Colonic mucosa (tissue), 4 donors: ENCODE measurements at regions not wholly inside any gene's neighbourhood (a gene's known extent, or its start where the extent isn't known, plus 50 kb on each side); places are given as distances from the start of the nearest gene placed in this dataset.
"Not testable (repeated sequence)": the region's sequence is repeated elsewhere in the genome, so short reads cannot be mapped to it uniquely, and the experiment has no call there.

ENCODE experiments used
- DNase-seq: peaks from one replicate; pipeline ENCODE4 v3.0.0-alpha.2; 2020
- H3K27ac ChIP-seq: fragments of 200-600 bp; one replicate; pipeline ENCODE4 v1.8.0; 2021
- H3K27me3 ChIP-seq: fragments of 200-600 bp; one replicate; pipeline ENCODE4 v1.8.0; 2021
- H3K36me3 ChIP-seq: fragments of 200-600 bp; one replicate; pipeline ENCODE4 v1.8.0; 2021
- H3K4me1 ChIP-seq: fragments of 200-600 bp; one replicate; pipeline ENCODE4 v1.8.0; 2021; ENCODE audit warnings: mild to moderate bottlenecking
- H3K4me3 ChIP-seq: fragments of 200-600 bp; one replicate; pipeline ENCODE4 v1.8.0; 2021
- H3K9ac ChIP-seq, 2 donors: one replicate each; pipeline ENCODE4 v1.7.0; 2013; ENCODE audit warnings: control low read depth in 2 of 2, low read depth in 2 of 2, low read length in 2 of 2
- H3K9me3 ChIP-seq: fragments of 200-600 bp; one replicate; pipeline ENCODE4 v1.8.0; 2021
- CTCF ChIP-seq: fragments of 200-600 bp; IDR thresholded peaks from one replicate; pipeline ENCODE4 v1.8.0; 2022; ENCODE audit warnings: antibody characterized with exemption, mild to moderate bottlenecking
- intact Hi-C: fragments of 100-400 bp; cut with DNase I; formaldehyde crosslinking; loops from one replicate; pipeline ENCODE4 v1.14.1; 2022
- donor health status: healthy.
- donor health status: DM: no; HTN: no; CAD: no.
- donor health status: DM: no; HTN: no; CAD: no.

- TF ChIP-seq CTCF, result no peak
- no peak for DNase-seq
- intact Hi-C loops, result no loop called here
Observed at GRCh38 chr6:126963077-126963809, 155.2 kb upstream of the RSPO3 start.

GRCh38 chr6:126967296-126968005 is 151.0 kb upstream of the RSPO3 start:
- H3K9ac ChIP-seq, result no peak overlapping the region
- H3K36me3 ChIP-seq, result no peaks in the 10 kb centered on the region
- intact Hi-C loops, result no loop called here
- H3K4me3 ChIP-seq, result no peak overlapping the region
- DNase-seq, result no peak
- no peak for TF ChIP-seq CTCF
- no peaks in the 10 kb centered on the region for H3K9me3 ChIP-seq
- H3K27ac ChIP-seq, result no peak overlapping the region
- no peaks in the 10 kb centered on the region for H3K27me3 ChIP-seq
- no peaks in the 10 kb centered on the region for H3K4me1 ChIP-seq

More at GRCh38 chr6:126963077-126963809, 155.2 kb upstream of the RSPO3 start:
- Histone ChIP-seq H3K9me3 (no peaks in the 10 kb centered on the region), H3K4me3 (no peak overlapping the region), H3K36me3 (no peaks in the 10 kb centered on the region), H3K4me1 (no peaks in the 10 kb centered on the region), H3K27me3 (no peaks in the 10 kb centered on the region), H3K9ac (no peak overlapping the region), H3K27ac (no peak overlapping the region)

GRCh38 chr6:126976253-126976797 is 142.1 kb upstream of the RSPO3 start:
- no peaks in the 10 kb centered on the region for H3K27me3 ChIP-seq
- no peak overlapping the region for H3K9ac ChIP-seq
- intact Hi-C loops, result no loop called here
- H3K9me3 ChIP-seq, result no peaks in the 10 kb centered on the region
- no peak for TF ChIP-seq CTCF
- no peaks in the 10 kb centered on the region for H3K36me3 ChIP-seq
- H3K27ac ChIP-seq, result no peak overlapping the region
- no peak overlapping the region for H3K4me3 ChIP-seq
- no peaks in the 10 kb centered on the region for H3K4me1 ChIP-seq
- no peak for DNase-seq

GRCh38 chr6:126983779-126984178 is 134.7 kb upstream of the RSPO3 start:
- intact Hi-C loops, result no loop called here
- DNase-seq, result no peak
- Histone ChIP-seq H3K9ac (no peak overlapping the region), H3K4me3 (no peak overlapping the region), H3K36me3 (no peaks in the 10 kb centered on the region), H3K27me3 (no peaks in the 10 kb centered on the region), H3K9me3 (no peaks in the 10 kb centered on the region), H3K4me1 (no peaks in the 10 kb centered on the region), H3K27ac (no peak overlapping the region)
- TF ChIP-seq CTCF, result no peak

- DNase-seq, H3K27me3 ChIP-seq, H3K4me3 ChIP-seq, H3K36me3 ChIP-seq, H3K9ac ChIP-seq, H3K27ac ChIP-seq, intact Hi-C loops, H3K4me1 ChIP-seq, H3K9me3 ChIP-seq: not testable (repeated sequence)
Observed at GRCh38 chr6:126988125-126988524, 130.3 kb upstream of the RSPO3 start.

- Histone ChIP-seq H3K4me3 (no peak overlapping the region), H3K9me3 (no peaks in the 10 kb centered on the region), H3K36me3 (no peaks in the 10 kb centered on the region), H3K27ac (no peak overlapping the region), H3K4me1 (no peaks in the 10 kb centered on the region), H3K9ac (no peak overlapping the region), H3K27me3 (no peaks in the 10 kb centered on the region)
- no peak for DNase-seq
- intact Hi-C loops, result no loop called here
- no peak for TF ChIP-seq CTCF
Observed at GRCh38 chr6:127000631-127001030, 117.8 kb upstream of the RSPO3 start.
